K562 (cell line): ENCODE measurements at regions not wholly inside any gene's neighbourhood (a gene's known extent, or its start where the extent isn't known, plus 50 kb on each side); places are given as distances from the start of the nearest gene placed in this dataset.

Source experiments
- ASH1L ChIP-seq: fragments of 450-650 bp; IDR thresholded peaks from 2 replicates; pipeline ENCODE4 v1.6.1; 2018; ENCODE audit warnings: borderline replicate concordance, mild to moderate bottlenecking, low read depth; ENCODE audit not compliant: partially characterized antibody
- EHMT2 ChIP-seq: fragments of 450-650 bp; IDR thresholded peaks from 2 replicates; pipeline ENCODE4 v1.6.1; 2018; ENCODE audit warnings: antibody characterized with exemption
- FOXA1 ChIP-seq: fragments of 450-650 bp; IDR thresholded peaks from 2 replicates; pipeline ENCODE4 v1.6.1; 2016; ENCODE audit warnings: mild to moderate bottlenecking, borderline replicate concordance
- HCFC1 ChIP-seq: IDR thresholded peaks from 2 replicates; pipeline ENCODE4 v1.6.1; 2012; ENCODE audit warnings: low read depth, low read length, improper control_type of control experiment
- NCOR1 ChIP-seq: fragments of 450-650 bp; IDR thresholded peaks from 2 replicates; pipeline ENCODE4 v1.6.1; 2016; ENCODE audit warnings: mild to moderate bottlenecking, moderate library complexity
- NFATC3 ChIP-seq: fragments of 450-650 bp; IDR thresholded peaks from 2 replicates; pipeline ENCODE4 v1.6.1; 2017; ENCODE audit warnings: mild to moderate bottlenecking
- POLR2AphosphoS2 ChIP-seq: IDR thresholded peaks from 2 replicates; pipeline ENCODE4 v1.6.1; 2012; ENCODE audit warnings: low read length, improper control_type of control experiment
- ZBTB17 ChIP-seq: fragments of 450-650 bp; formaldehyde crosslinking; IDR thresholded peaks from 2 replicates; pipeline ENCODE4 v1.4.0; 2020; ENCODE audit warnings: mild to moderate bottlenecking
- ZNF239 ChIP-seq: fragments of 250-450 bp; sonication (Bioruptor Pico); IDR thresholded peaks from 2 replicates; pipeline ENCODE4 v1.4.0; 2020; ENCODE audit warnings: mild to moderate bottlenecking
- ZNF253 ChIP-seq: fragments of 250-450 bp; sonication (Bioruptor Pico); conservative IDR thresholded peaks from 2 replicates; pipeline ENCODE4 v1.6.1; 2021; ENCODE audit warnings: mild to moderate bottlenecking
- TF ChIP-seq, protein P1 (sequence below): sonication (generic); formaldehyde crosslinking; IDR thresholded peaks from 2 replicates; pipeline ENCODE4 v1.8.1; 2023; ENCODE audit warnings: mild to moderate bottlenecking, missing genetic modification reagents
- TF ChIP-seq, protein P2 (sequence below), 2 experiments: fragments of 450-650 bp in 1 of 2; sonication (generic) in 1 of 2; formaldehyde crosslinking in 1 of 2; IDR thresholded peaks in 1 of 2; conservative IDR thresholded peaks in 1 of 2; 2 replicates each; pipeline versions ENCODE4 v1.6.1 to v1.8.1; 2016 to 2023; ENCODE audit warnings: mild to moderate bottlenecking in 2 of 2, moderate library complexity in 2 of 2, inconsistent platforms in 1 of 2, missing genetic modification reagents in 1 of 2
- TF ChIP-seq, protein P3 (sequence below): fragments of 450-650 bp; conservative IDR thresholded peaks from 2 replicates; pipeline ENCODE4 v1.6.1; 2016; ENCODE audit warnings: missing genetic modification characterization, low read depth, mild to moderate bottlenecking, missing compliant biosample characterization, moderate library complexity
- TF ChIP-seq, protein P4 (sequence below): fragments of 250-450 bp; sonication (Bioruptor Pico); IDR thresholded peaks from 2 replicates; pipeline ENCODE4 v1.5.0; 2021; ENCODE audit warnings: mild to moderate bottlenecking, borderline replicate concordance
- TF ChIP-seq, protein P5 (sequence below): fragments of 450-650 bp; IDR thresholded peaks from 2 replicates; pipeline ENCODE4 v1.6.1; 2017; ENCODE audit warnings: mild to moderate bottlenecking, moderate library complexity
- TF ChIP-seq, protein P6 (sequence below): sonication (generic); formaldehyde crosslinking; IDR thresholded peaks from 2 replicates; pipeline ENCODE4 v1.8.0; 2022; ENCODE audit warnings: mild to moderate bottlenecking, missing genetic modification reagents

DNA sequence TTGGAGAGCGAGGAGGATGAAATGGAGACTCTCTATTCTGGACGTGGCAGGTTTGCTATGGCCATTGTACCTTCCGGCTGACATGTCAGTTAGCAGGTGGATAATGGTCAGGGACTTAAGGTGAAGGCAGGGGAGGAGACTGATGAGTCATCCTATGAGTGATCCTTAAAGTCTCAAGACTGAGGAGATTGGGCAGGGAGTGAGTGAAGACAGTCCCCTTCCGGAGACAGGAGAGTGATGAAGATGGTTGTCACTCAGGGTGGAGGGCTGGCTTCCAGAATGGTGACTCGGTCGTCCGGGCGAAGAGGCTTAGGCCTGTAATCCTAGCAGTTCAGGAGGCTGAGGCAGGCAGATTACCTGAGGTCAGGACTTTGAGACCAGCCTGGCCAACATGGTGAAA lies 49.8 kb upstream of the CCDC63 start (continued):
- TF ChIP-seq, protein P1, sequence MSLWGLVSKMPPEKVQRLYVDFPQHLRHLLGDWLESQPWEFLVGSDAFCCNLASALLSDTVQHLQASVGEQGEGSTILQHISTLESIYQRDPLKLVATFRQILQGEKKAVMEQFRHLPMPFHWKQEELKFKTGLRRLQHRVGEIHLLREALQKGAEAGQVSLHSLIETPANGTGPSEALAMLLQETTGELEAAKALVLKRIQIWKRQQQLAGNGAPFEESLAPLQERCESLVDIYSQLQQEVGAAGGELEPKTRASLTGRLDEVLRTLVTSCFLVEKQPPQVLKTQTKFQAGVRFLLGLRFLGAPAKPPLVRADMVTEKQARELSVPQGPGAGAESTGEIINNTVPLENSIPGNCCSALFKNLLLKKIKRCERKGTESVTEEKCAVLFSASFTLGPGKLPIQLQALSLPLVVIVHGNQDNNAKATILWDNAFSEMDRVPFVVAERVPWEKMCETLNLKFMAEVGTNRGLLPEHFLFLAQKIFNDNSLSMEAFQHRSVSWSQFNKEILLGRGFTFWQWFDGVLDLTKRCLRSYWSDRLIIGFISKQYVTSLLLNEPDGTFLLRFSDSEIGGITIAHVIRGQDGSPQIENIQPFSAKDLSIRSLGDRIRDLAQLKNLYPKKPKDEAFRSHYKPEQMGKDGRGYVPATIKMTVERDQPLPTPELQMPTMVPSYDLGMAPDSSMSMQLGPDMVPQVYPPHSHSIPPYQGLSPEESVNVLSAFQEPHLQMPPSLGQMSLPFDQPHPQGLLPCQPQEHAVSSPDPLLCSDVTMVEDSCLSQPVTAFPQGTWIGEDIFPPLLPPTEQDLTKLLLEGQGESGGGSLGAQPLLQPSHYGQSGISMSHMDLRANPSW = no peak
- no peak for TF ChIP-seq ZNF253 (CRISPR knock-in tag)
- no peak for TF ChIP-seq ASH1L
- TF ChIP-seq, protein P2, sequence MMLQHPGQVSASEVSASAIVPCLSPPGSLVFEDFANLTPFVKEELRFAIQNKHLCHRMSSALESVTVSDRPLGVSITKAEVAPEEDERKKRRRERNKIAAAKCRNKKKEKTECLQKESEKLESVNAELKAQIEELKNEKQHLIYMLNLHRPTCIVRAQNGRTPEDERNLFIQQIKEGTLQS (IDR thresholded peaks at IDR 0.05) = peak; percentile 95
- TF ChIP-seq, protein P2 (CRISPR knock-in tag; conservative IDR thresholded peaks at IDR 0.05) = no peak
- no peak for TF ChIP-seq POLR2AphosphoS2
- TF ChIP-seq, protein P3, sequence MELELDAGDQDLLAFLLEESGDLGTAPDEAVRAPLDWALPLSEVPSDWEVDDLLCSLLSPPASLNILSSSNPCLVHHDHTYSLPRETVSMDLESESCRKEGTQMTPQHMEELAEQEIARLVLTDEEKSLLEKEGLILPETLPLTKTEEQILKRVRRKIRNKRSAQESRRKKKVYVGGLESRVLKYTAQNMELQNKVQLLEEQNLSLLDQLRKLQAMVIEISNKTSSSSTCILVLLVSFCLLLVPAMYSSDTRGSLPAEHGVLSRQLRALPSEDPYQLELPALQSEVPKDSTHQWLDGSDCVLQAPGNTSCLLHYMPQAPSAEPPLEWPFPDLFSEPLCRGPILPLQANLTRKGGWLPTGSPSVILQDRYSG (tag) = no peak
- TF ChIP-seq FOXA1 = no peak
- TF ChIP-seq, protein P4, sequence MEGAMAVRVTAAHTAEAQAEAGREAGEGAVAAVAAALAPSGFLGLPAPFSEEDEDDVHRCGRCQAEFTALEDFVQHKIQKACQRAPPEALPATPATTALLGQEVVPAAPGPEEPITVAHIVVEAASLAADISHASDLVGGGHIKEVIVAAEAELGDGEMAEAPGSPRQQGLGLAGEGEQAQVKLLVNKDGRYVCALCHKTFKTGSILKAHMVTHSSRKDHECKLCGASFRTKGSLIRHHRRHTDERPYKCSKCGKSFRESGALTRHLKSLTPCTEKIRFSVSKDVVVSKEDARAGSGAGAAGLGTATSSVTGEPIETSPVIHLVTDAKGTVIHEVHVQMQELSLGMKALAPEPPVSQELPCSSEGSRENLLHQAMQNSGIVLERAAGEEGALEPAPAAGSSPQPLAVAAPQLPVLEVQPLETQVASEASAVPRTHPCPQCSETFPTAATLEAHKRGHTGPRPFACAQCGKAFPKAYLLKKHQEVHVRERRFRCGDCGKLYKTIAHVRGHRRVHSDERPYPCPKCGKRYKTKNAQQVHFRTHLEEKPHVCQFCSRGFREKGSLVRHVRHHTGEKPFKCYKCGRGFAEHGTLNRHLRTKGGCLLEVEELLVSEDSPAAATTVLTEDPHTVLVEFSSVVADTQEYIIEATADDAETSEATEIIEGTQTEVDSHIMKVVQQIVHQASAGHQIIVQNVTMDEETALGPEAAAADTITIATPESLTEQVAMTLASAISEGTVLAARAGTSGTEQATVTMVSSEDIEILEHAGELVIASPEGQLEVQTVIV (CRISPR knock-in tag) = no peak
- no peak for TF ChIP-seq NCOR1
- TF ChIP-seq, protein P5, sequence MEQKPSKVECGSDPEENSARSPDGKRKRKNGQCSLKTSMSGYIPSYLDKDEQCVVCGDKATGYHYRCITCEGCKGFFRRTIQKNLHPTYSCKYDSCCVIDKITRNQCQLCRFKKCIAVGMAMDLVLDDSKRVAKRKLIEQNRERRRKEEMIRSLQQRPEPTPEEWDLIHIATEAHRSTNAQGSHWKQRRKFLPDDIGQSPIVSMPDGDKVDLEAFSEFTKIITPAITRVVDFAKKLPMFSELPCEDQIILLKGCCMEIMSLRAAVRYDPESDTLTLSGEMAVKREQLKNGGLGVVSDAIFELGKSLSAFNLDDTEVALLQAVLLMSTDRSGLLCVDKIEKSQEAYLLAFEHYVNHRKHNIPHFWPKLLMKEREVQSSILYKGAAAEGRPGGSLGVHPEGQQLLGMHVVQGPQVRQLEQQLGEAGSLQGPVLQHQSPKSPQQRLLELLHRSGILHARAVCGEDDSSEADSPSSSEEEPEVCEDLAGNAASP = no peak
- TF ChIP-seq, protein P6, sequence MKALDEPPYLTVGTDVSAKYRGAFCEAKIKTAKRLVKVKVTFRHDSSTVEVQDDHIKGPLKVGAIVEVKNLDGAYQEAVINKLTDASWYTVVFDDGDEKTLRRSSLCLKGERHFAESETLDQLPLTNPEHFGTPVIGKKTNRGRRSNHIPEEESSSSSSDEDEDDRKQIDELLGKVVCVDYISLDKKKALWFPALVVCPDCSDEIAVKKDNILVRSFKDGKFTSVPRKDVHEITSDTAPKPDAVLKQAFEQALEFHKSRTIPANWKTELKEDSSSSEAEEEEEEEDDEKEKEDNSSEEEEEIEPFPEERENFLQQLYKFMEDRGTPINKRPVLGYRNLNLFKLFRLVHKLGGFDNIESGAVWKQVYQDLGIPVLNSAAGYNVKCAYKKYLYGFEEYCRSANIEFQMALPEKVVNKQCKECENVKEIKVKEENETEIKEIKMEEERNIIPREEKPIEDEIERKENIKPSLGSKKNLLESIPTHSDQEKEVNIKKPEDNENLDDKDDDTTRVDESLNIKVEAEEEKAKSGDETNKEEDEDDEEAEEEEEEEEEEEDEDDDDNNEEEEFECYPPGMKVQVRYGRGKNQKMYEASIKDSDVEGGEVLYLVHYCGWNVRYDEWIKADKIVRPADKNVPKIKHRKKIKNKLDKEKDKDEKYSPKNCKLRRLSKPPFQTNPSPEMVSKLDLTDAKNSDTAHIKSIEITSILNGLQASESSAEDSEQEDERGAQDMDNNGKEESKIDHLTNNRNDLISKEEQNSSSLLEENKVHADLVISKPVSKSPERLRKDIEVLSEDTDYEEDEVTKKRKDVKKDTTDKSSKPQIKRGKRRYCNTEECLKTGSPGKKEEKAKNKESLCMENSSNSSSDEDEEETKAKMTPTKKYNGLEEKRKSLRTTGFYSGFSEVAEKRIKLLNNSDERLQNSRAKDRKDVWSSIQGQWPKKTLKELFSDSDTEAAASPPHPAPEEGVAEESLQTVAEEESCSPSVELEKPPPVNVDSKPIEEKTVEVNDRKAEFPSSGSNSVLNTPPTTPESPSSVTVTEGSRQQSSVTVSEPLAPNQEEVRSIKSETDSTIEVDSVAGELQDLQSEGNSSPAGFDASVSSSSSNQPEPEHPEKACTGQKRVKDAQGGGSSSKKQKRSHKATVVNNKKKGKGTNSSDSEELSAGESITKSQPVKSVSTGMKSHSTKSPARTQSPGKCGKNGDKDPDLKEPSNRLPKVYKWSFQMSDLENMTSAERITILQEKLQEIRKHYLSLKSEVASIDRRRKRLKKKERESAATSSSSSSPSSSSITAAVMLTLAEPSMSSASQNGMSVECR (CRISPR knock-in tag) = no peak
- TF ChIP-seq ZNF239 (CRISPR knock-in tag) = no peak
- TF ChIP-seq ZBTB17 = no peak
- no peak for TF ChIP-seq NFATC3
- no peak for TF ChIP-seq EHMT2
- TF ChIP-seq HCFC1 = no peak
